H1 (cell line): ENCODE measurements at regions not wholly inside any gene's neighbourhood (a gene's known extent, or its start where the extent isn't known, plus 50 kb on each side); places are given as distances from the start of the nearest gene placed in this dataset.

Experiments used
- CTCF ChIA-PET: fragments of 300-600 bp; sonication (Branson Sonifier 250); formaldehyde crosslinking; loops from one replicate; lab custom pipeline; 2021; ENCODE audit not compliant: partially characterized antibody; lab: Charles Lee
- POLR2A ChIA-PET: fragments of 300-600 bp; sonication (Branson Sonifier 250); formaldehyde crosslinking; loops from one replicate; lab custom pipeline; 2021; ENCODE audit warnings: inconsistent platforms; ENCODE audit not compliant: partially characterized antibody; lab: Charles Lee
- DNase-seq, 2 experiments: peaks; one replicate each; pipeline versions ENCODE4 v3.0.0 to v3.0.0-alpha.2; 2010 to 2022; ENCODE audit warnings: low spot score in 2 of 2, low read depth in 1 of 2, mixed read lengths in 1 of 2
- FAIRE-seq: peaks from 2 replicates; lab custom pipeline; 2011; peaks lifted over from hg19 to GRCh38; lab: Jason Lieb, UNC
- H2AFZ ChIP-seq: 2 replicates; pipeline ENCODE4 v1.8.1; 2012; ENCODE audit warnings: low read length, inconsistent platforms
- H2AK5ac ChIP-seq: 2 replicates; pipeline ENCODE4 v1.6.1; 2013; ENCODE audit warnings: low read depth, low read length
- H2BK120ac ChIP-seq: replicated peaks from 2 replicates; pipeline ENCODE3; 2013; ENCODE audit warnings: low read depth, low read length, inconsistent platforms
- H2BK12ac ChIP-seq: 2 replicates; pipeline ENCODE4 v1.6.1; 2013; ENCODE audit warnings: low read depth, low read length
- H2BK15ac ChIP-seq: 2 replicates; pipeline ENCODE4 v1.6.1; 2013; ENCODE audit warnings: low read length
- H2BK20ac ChIP-seq: 2 replicates; pipeline ENCODE4 v1.6.1; 2013; ENCODE audit warnings: low read length
- H2BK5ac ChIP-seq: 2 replicates; pipeline ENCODE4 v1.6.1; 2013; ENCODE audit warnings: low read depth, low read length
- H3K14ac ChIP-seq: 2 replicates; pipeline ENCODE4 v1.6.1; 2013; ENCODE audit warnings: inconsistent platforms; ENCODE audit not compliant: insufficient read length
- H3K18ac ChIP-seq: 2 replicates; pipeline ENCODE4 v1.6.1; 2013; ENCODE audit warnings: low read length; ENCODE audit errors: extremely low read depth
- H3K23ac ChIP-seq: 2 replicates; pipeline ENCODE4 v1.6.1; 2013; ENCODE audit warnings: inconsistent platforms; ENCODE audit not compliant: insufficient read length
- H3K23me2 ChIP-seq: 2 replicates; pipeline ENCODE4 v1.6.1; 2013; ENCODE audit warnings: low read depth, low read length
- H3K27ac ChIP-seq: 2 replicates; pipeline ENCODE4 v1.6.1; 2011; ENCODE audit warnings: low read depth, low read length, inconsistent platforms
- H3K27me3 ChIP-seq, 4 experiments: replicated peaks in 1 of 4; 1 replicate in 1 of 4; 2 replicates in 3 of 4; pipeline versions ENCODE4 v1.6.1 to v1.8.1; 2011 to 2013; ENCODE audit warnings: low read length in 3 of 4, mild to moderate bottlenecking in 3 of 4, inconsistent platforms in 2 of 4, mixed read lengths in 2 of 4, moderate library complexity in 1 of 4; ENCODE audit not compliant: control insufficient read depth in 3 of 4, insufficient read depth in 3 of 4; ENCODE audit errors: extremely low read depth in 1 of 4
- H3K36me3 ChIP-seq, 4 experiments: 2 replicates each; pipeline versions ENCODE4 v1.6.1 to v1.8.1; 2011 to 2013; ENCODE audit warnings: mild to moderate bottlenecking in 4 of 4, low read length in 3 of 4, moderate library complexity in 2 of 4, control low read depth in 1 of 4, inconsistent platforms in 1 of 4; ENCODE audit not compliant: insufficient read depth in 4 of 4, control insufficient read depth in 2 of 4
- H3K4ac ChIP-seq: replicated peaks from 2 replicates; pipeline ENCODE3; 2013; ENCODE audit warnings: low read length, low read depth, mixed read lengths, inconsistent platforms; ENCODE audit not compliant: insufficient read length
- H3K4me1 ChIP-seq, 4 experiments: replicated peaks in 1 of 4; 1 replicate in 1 of 4; 2 replicates in 3 of 4; pipeline versions ENCODE4 v1.6.1 to v1.8.1; 2011 to 2013; ENCODE audit warnings: low read length in 3 of 4, inconsistent platforms in 2 of 4, mixed read lengths in 1 of 4; ENCODE audit not compliant: insufficient read depth in 4 of 4, control insufficient read depth in 3 of 4
- H3K4me2 ChIP-seq, 2 experiments: 2 replicates each; pipeline versions ENCODE4 v1.6.1 to v1.8.1; 2011 to 2013; ENCODE audit warnings: low read depth in 2 of 2, low read length in 2 of 2, control low read depth in 1 of 2, inconsistent platforms in 1 of 2, mild to moderate bottlenecking in 1 of 2; ENCODE audit not compliant: insufficient read depth in 1 of 2
- H3K4me3 ChIP-seq, 4 experiments: fragments of 200-600, 300-600 bp in 1 of 4; sonication (generic), shearing (Covaris generic), sonication (Bioruptor Twin) in 1 of 4; 2 replicates each; pipeline versions ENCODE4 v1.5.1 to v1.8.1; 2011 to 2016; ENCODE audit warnings: low read length in 4 of 4, low read depth in 3 of 4, control low read depth in 2 of 4, inconsistent platforms in 2 of 4, mild to moderate bottlenecking in 2 of 4, mixed read lengths in 1 of 4, moderate library complexity in 1 of 4; ENCODE audit not compliant: insufficient read depth in 2 of 4; ENCODE audit errors: extremely low read depth in 1 of 4
- H3K56ac ChIP-seq: replicated peaks from 2 replicates; pipeline ENCODE3; 2013; ENCODE audit warnings: low read depth, mild to moderate bottlenecking, mixed read lengths, low read length, inconsistent platforms; ENCODE audit not compliant: insufficient read length
- H3K79me1 ChIP-seq: 2 replicates; pipeline ENCODE4 v1.6.1; 2013; ENCODE audit warnings: low read depth, low read length, control low read depth
- H3K79me2 ChIP-seq, 2 experiments: 2 replicates each; pipeline versions ENCODE4 v1.6.1 to v1.8.1; 2012 to 2013; ENCODE audit warnings: low read length in 2 of 2, mild to moderate bottlenecking in 2 of 2, inconsistent platforms in 1 of 2; ENCODE audit not compliant: insufficient read depth in 2 of 2, control insufficient read depth in 1 of 2
- H3K9ac ChIP-seq, 4 experiments: replicated peaks in 1 of 4; 1 replicate in 1 of 4; 2 replicates in 3 of 4; pipeline versions ENCODE4 v1.6.1 to v1.8.1; 2011 to 2013; ENCODE audit warnings: low read depth in 3 of 4, low read length in 3 of 4, control low read depth in 2 of 4, mild to moderate bottlenecking in 2 of 4, moderate library complexity in 2 of 4, inconsistent platforms in 1 of 4; ENCODE audit errors: extremely low read depth in 1 of 4
- H3K9me3 ChIP-seq, 2 experiments: 2 replicates each; pipeline versions ENCODE4 v1.6.1 to v1.8.1; 2012 to 2013; ENCODE audit warnings: mild to moderate bottlenecking in 2 of 2, moderate library complexity in 2 of 2, control low read depth in 1 of 2, inconsistent platforms in 1 of 2, low read depth in 1 of 2, low read length in 1 of 2, mixed read lengths in 1 of 2; ENCODE audit not compliant: insufficient read depth in 2 of 2
- H4K20me1 ChIP-seq, 2 experiments: replicated peaks in 1 of 2; 2 replicates each; pipeline versions ENCODE3 to v1.8.1; 2011 to 2013; ENCODE audit warnings: inconsistent platforms in 2 of 2, low read length in 2 of 2, mild to moderate bottlenecking in 1 of 2; ENCODE audit not compliant: insufficient read depth in 2 of 2, control insufficient read depth in 1 of 2
- H4K5ac ChIP-seq: 2 replicates; pipeline ENCODE4 v1.6.1; 2013; ENCODE audit warnings: low read length, low read depth, mixed read lengths, inconsistent platforms; ENCODE audit not compliant: insufficient read length
- H4K8ac ChIP-seq: 2 replicates; pipeline ENCODE4 v1.8.0; 2013; ENCODE audit warnings: mild to moderate bottlenecking, moderate library complexity, low read length, inconsistent platforms; ENCODE audit not compliant: insufficient read depth; ENCODE audit errors: extremely low read depth
- H4K91ac ChIP-seq: replicated peaks from 2 replicates; pipeline ENCODE3; 2013; ENCODE audit warnings: low read length, mixed read lengths, inconsistent platforms; ENCODE audit not compliant: insufficient read length
- ATF3 ChIP-seq: IDR thresholded peaks from 2 replicates; pipeline ENCODE4 v1.6.1; 2011; ENCODE audit warnings: low read depth, mild to moderate bottlenecking, low read length; ENCODE audit not compliant: insufficient read depth
- BACH1 ChIP-seq: IDR thresholded peaks from 2 replicates; pipeline ENCODE4 v1.6.1; 2012; ENCODE audit warnings: low read length, improper control_type of control experiment
- CHD1 ChIP-seq: IDR thresholded peaks from 2 replicates; pipeline ENCODE4 v1.6.1; 2012; ENCODE audit warnings: low read depth, low read length, improper control_type of control experiment
- EGR1 ChIP-seq: IDR thresholded peaks from 2 replicates; pipeline ENCODE4 v1.6.1; 2011; ENCODE audit warnings: low read depth, low read length, borderline replicate concordance
- FOSL1 ChIP-seq: IDR thresholded peaks from 2 replicates; pipeline ENCODE4 v1.6.1; 2011; ENCODE audit warnings: mild to moderate bottlenecking, low read depth, low read length, moderate library complexity; ENCODE audit not compliant: insufficient read depth
- GABPA ChIP-seq: IDR thresholded peaks from 2 replicates; pipeline ENCODE4 v1.6.1; 2011; ENCODE audit warnings: mild to moderate bottlenecking, low read length, moderate library complexity, borderline replicate concordance; ENCODE audit not compliant: insufficient read depth
- KDM1A ChIP-seq: fragments of 200-600, 300-600 bp; sonication (generic); IDR thresholded peaks from 2 replicates; pipeline ENCODE4 v1.7.1; 2016; ENCODE audit warnings: mild to moderate bottlenecking, low read length, borderline replicate concordance
- KDM4A ChIP-seq: IDR thresholded peaks from one replicate; pipeline ENCODE4 v1.7.1; 2012; ENCODE audit warnings: low read depth, mild to moderate bottlenecking, moderate library complexity, low read length, inconsistent platforms; ENCODE audit not compliant: severe bottlenecking
- MAFK ChIP-seq: IDR thresholded peaks from 2 replicates; pipeline ENCODE4 v1.6.1; 2012; ENCODE audit warnings: low read depth, mild to moderate bottlenecking, improper control_type of control experiment, low read length
- PHF8 ChIP-seq: fragments of 200-600 bp; sonication (generic); conservative IDR thresholded peaks from 2 replicates; pipeline ENCODE4 v1.7.1; 2012; ENCODE audit warnings: low read depth, mild to moderate bottlenecking, inconsistent platforms, low read length, moderate library complexity
- RAD21 ChIP-seq, 2 experiments: IDR thresholded peaks in 1 of 2; conservative IDR thresholded peaks in 1 of 2; 2 replicates each; pipeline ENCODE4 v1.6.1; 2011; ENCODE audit warnings: low read depth in 2 of 2, low read length in 2 of 2, improper control_type of control experiment in 1 of 2, inconsistent platforms in 1 of 2, mild to moderate bottlenecking in 1 of 2, moderate library complexity in 1 of 2
- SIX5 ChIP-seq: IDR thresholded peaks from 2 replicates; pipeline ENCODE4 v1.6.1; 2011; ENCODE audit warnings: mild to moderate bottlenecking, low read depth, low read length
- SUZ12 ChIP-seq: fragments of 200-600 bp; sonication (generic); IDR thresholded peaks from 2 replicates; pipeline ENCODE4 v1.6.1; 2012; ENCODE audit warnings: mild to moderate bottlenecking, inconsistent platforms, low read length, moderate library complexity, mixed read lengths
- TCF12 ChIP-seq: IDR thresholded peaks from 2 replicates; pipeline ENCODE4 v1.6.1; 2011; ENCODE audit warnings: low read depth, mild to moderate bottlenecking, low read length
- YY1 ChIP-seq: IDR thresholded peaks from 2 replicates; pipeline ENCODE4 v1.6.1; 2011; ENCODE audit warnings: low read depth, mild to moderate bottlenecking, low read length
- ZNF274 ChIP-seq: IDR thresholded peaks from 2 replicates; pipeline ENCODE4 v1.7.0; 2012; ENCODE audit warnings: low read length, borderline replicate concordance; ENCODE audit errors: extremely low read depth

GRCh38 chr7:114108510-114108909, 189.7 kb upstream of the PPP1R3A start:
- Histone ChIP-seq H3K4ac (no peak overlapping the region), H2BK12ac (no peak overlapping the region), H3K36me3 (no peaks in the 10 kb centered on the region), H4K5ac (no peak overlapping the region), H4K20me1 (no peaks in the 10 kb centered on the region), H3K79me2 (no peaks in the 10 kb centered on the region), H3K4me1 (no peaks in the 10 kb centered on the region), H3K9me3 (no peaks in the 10 kb centered on the region), H2AK5ac (no peak overlapping the region), H2BK120ac (no peak overlapping the region), H4K8ac (no peak overlapping the region), H2BK15ac (no peak overlapping the region), H3K79me1 (no peaks in the 10 kb centered on the region), H3K23ac (no peak overlapping the region), H3K14ac (no peak overlapping the region), H2AFZ (no peak overlapping the region), H3K27ac (no peak overlapping the region), H3K18ac (no peak overlapping the region), H3K27me3 (no peaks in the 10 kb centered on the region), H2BK20ac (no peak overlapping the region), H3K56ac (no peak overlapping the region), H3K23me2 (no peaks in the 10 kb centered on the region), H3K4me2 (no peak overlapping the region), H4K91ac (no peak overlapping the region), H2BK5ac (no peak overlapping the region), H3K9ac (no peak overlapping the region), H3K4me3 (no peak overlapping the region)
- no peak for DNase-seq
- CTCF ChIA-PET, result no interaction called here
- no peak for FAIRE-seq
- POLR2A ChIA-PET, result no interaction called here
- TF ChIP-seq SIX5, result no peak
- no peak for TF ChIP-seq YY1
- TF ChIP-seq MAFK, result no peak
- TF ChIP-seq CHD1, result no peak
- no peak for TF ChIP-seq KDM4A
- TF ChIP-seq SUZ12, result no peak
- TF ChIP-seq FOSL1, result no peak
- no peak for TF ChIP-seq ZNF274
- TF ChIP-seq PHF8, result no peak
- no peak for TF ChIP-seq TCF12
- no peak for TF ChIP-seq KDM1A
- TF ChIP-seq RAD21 (IDR thresholded peaks at IDR 0.05 in 1 of 2, conservative IDR thresholded peaks at IDR 0.05 in 1 of 2; ENCODE audit: low read depth in 2 of 2, low read length in 2 of 2), result no peak
- TF ChIP-seq BACH1, result no peak
- no peak for TF ChIP-seq EGR1
- TF ChIP-seq GABPA, result no peak
- TF ChIP-seq ATF3, result no peak
